Loucy (cell line): ENCODE measurements at regions not wholly inside any gene's neighbourhood (a gene's known extent, or its start where the extent isn't known, plus 50 kb on each side); places are given as distances from the start of the nearest gene placed in this dataset.
"Not testable (repeated sequence)": the region's sequence is repeated elsewhere in the genome, so short reads cannot be mapped to it uniquely, and the experiment has no call there.

ENCODE experiments used
- CTCF ChIP-seq: fragments of 200-600 bp; sonication (generic); conservative IDR thresholded peaks from 2 replicates; pipeline ENCODE4 v1.5.1; 2014; ENCODE audit warnings: mild to moderate bottlenecking, antibody characterized with exemption, low read length
- EZH2phosphoT487 ChIP-seq: fragments of 200-600 bp; IDR thresholded peaks from 2 replicates; pipeline ENCODE4 v1.6.1; 2018; ENCODE audit warnings: antibody characterized with exemption, mild to moderate bottlenecking, moderate library complexity, borderline replicate concordance

- TF ChIP-seq CTCF, EZH2phosphoT487: not testable (repeated sequence)
Observed at GRCh38 chr16:48951621-48952125, 330.0 kb downstream of the CBLN1 start.
